Head of caudate nucleus (tissue), 42 donors: ENCODE measurements at regions not wholly inside any gene's neighbourhood (a gene's known extent, or its start where the extent isn't known, plus 50 kb on each side); places are given as distances from the start of the nearest gene placed in this dataset.

Experiments
- DNase-seq, 42 donors: peaks; one replicate each; pipeline versions ENCODE4 v3.0.0 to v3.0.0-alpha.2; 2020 to 2021; ENCODE audit warnings: mixed read lengths in 7 of 42
- intact Hi-C: fragments of 100-400 bp; cut with DNase I; formaldehyde crosslinking; loops from one replicate; pipeline ENCODE4 v1.15.0; 2022

GRCh38 chr5:117486261-117486660 is 911.6 kb upstream of the SEMA6A start:
- DNase-seq: no peak
- intact Hi-C loops: no loop called here

GRCh38 chr5:117475919-117476318 is 901.3 kb upstream of the SEMA6A start:
- intact Hi-C loops: no loop called here
- no peak for DNase-seq

- intact Hi-C loops: no loop called here
- DNase-seq: no peak
Observed at GRCh38 chr5:117473165-117473564, 898.5 kb upstream of the SEMA6A start.

GRCh38 chr5:117463881-117464570 is 889.4 kb upstream of the SEMA6A start:
- intact Hi-C loops: no loop called here
- no peak for DNase-seq

- intact Hi-C loops: no loop called here
Observed at GRCh38 chr5:117461966-117462365, 887.3 kb upstream of the SEMA6A start.

GRCh38 chr5:117461403-117461802 is 886.8 kb upstream of the SEMA6A start:
- intact Hi-C loops: no loop called here
- no peak for DNase-seq

More at GRCh38 chr5:117461966-117462365, 887.3 kb upstream of the SEMA6A start:
- no peak for DNase-seq

- intact Hi-C loops: no loop called here
- DNase-seq: no peak
Observed at GRCh38 chr5:117457656-117458055, 883.0 kb upstream of the SEMA6A start.

- intact Hi-C loops: no loop called here
Observed at GRCh38 chr5:117456866-117457470, 882.3 kb upstream of the SEMA6A start.

GRCh38 chr5:117455236-117456233 is 880.9 kb upstream of the SEMA6A start:
- intact Hi-C loops: no loop called here
- peak in 2 of 42 donors; percentile 8 to 14 for DNase-seq

More at GRCh38 chr5:117456866-117457470, 882.3 kb upstream of the SEMA6A start:
- no peak for DNase-seq

GRCh38 chr5:117454716-117455212 is 880.1 kb upstream of the SEMA6A start:
- intact Hi-C loops: no loop called here

GRCh38 chr5:117436846-117437245 is 862.2 kb upstream of the SEMA6A start:
- no peak for DNase-seq
- intact Hi-C loops: no loop called here

More at GRCh38 chr5:117454716-117455212, 880.1 kb upstream of the SEMA6A start:
- peak in 19 of 42 donors; percentile 5 to 44 (median 16) for DNase-seq

- intact Hi-C loops: no loop called here
- DNase-seq: no peak
Observed at GRCh38 chr5:117435203-117435602, 860.6 kb upstream of the SEMA6A start.

- intact Hi-C loops: no loop called here
- no peak for DNase-seq
Observed at GRCh38 chr5:117434254-117434653, 859.6 kb upstream of the SEMA6A start.

GRCh38 chr5:117433818-117434217 is 859.2 kb upstream of the SEMA6A start:
- no peak for DNase-seq
- intact Hi-C loops: no loop called here

- intact Hi-C loops: no loop called here
- DNase-seq: no peak
Observed at GRCh38 chr5:117431091-117431490, 856.5 kb upstream of the SEMA6A start.

- intact Hi-C loops: no loop called here
- DNase-seq: no peak
Observed at GRCh38 chr5:117425163-117425562, 850.5 kb upstream of the SEMA6A start.

GRCh38 chr5:117424559-117424958 is 849.9 kb upstream of the SEMA6A start:
- intact Hi-C loops: no loop called here
- no peak for DNase-seq

- DNase-seq: no peak
- intact Hi-C loops: no loop called here
Observed at GRCh38 chr5:117417501-117417900, 842.9 kb upstream of the SEMA6A start.

- DNase-seq: no peak
- intact Hi-C loops: no loop called here
Observed at GRCh38 chr5:117414926-117415325, 840.3 kb upstream of the SEMA6A start.

- DNase-seq: no peak
- intact Hi-C loops: no loop called here
Observed at GRCh38 chr5:117411701-117412100, 837.1 kb upstream of the SEMA6A start.
